ENCODE measurements at regions not wholly inside any gene's neighbourhood (a gene's known extent, or its start where the extent isn't known, plus 50 kb on each side); places are given as distances from the start of the nearest gene placed in this dataset.
A peak's percentile ranks its signal among the peaks of the same experiment; 100 is the strongest.

DNA sequence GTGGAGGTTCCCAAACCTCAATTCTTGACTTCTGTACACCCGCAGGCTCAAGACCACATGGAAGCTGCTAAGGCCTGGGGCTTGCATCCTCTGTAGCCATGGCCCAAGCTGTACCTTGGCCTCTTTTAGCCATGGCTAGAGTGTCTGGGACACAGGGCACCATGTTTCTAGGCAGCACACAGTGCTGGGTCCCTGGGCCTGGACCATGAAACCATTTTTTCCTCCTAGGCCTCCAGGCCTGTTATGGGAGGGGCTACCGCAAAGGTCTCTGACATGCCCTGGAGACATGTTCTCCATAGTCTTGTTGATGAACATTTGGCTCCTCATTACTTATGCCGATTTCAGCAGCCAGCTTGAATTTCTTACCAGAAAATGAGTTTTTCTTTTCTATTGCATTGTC, 701.4 kb downstream of the FGF9 start:
- ChIA-PET POLR2A (ENCODE audit: partially characterized antibody) (interaction anchor here (0.8 kb wide), 1 partner anchor 189 kb away, joined by 3 read pairs; no protein-coding TSS in a partner anchor), CTCF (ENCODE audit: partially characterized antibody) (no interaction called here)
- no peak overlapping the region for H4K91ac ChIP-seq (replicated peaks; ENCODE audit: insufficient read length, low read length)
- no peak overlapping the region for H2BK20ac ChIP-seq (ENCODE audit: low read length)
- no peak overlapping the region for H2AFZ ChIP-seq (ENCODE audit: low read length)
- no peaks in the 10 kb centered on the region for H4K20me1 ChIP-seq (replicated peaks in 1 of 2; ENCODE audit: control insufficient read depth in 1 of 2, insufficient read depth in 2 of 2, low read length in 2 of 2)
- no peak for TF ChIP-seq SIN3A (conservative IDR thresholded peaks at IDR 0.05 in 1 of 2, IDR thresholded peaks at IDR 0.05 in 1 of 2; ENCODE audit: low read depth in 1 of 2, low read length in 2 of 2)
- TF ChIP-seq HDAC6 (IDR thresholded peaks at IDR 0.05; ENCODE audit: low read depth, low read length): no peak
- TF ChIP-seq CBX5 (IDR thresholded peaks at IDR 0.05; ENCODE audit: low read depth, low read length): no peak
- TF ChIP-seq CHD2 (IDR thresholded peaks at IDR 0.05; ENCODE audit: low read length): no peak
- no peak overlapping the region for H2BK120ac ChIP-seq (replicated peaks; ENCODE audit: low read depth, low read length)
- 100% methylated on average over 3 of the region's 3 CpGs; no CpG with 5 or more reads in 1 of the 2 experiments for WGBS, 2 experiments (ENCODE audit: extremely low coverage in 1 of 2, insufficient coverage in 1 of 2, insufficient read length in 1 of 2, insufficient replicate concordance in 2 of 2, low coverage in 1 of 2, low lambda C conversion rate in 2 of 2, missing lambda C conversion rate in 1 of 2)
- no peak overlapping the region for H2AK5ac ChIP-seq (ENCODE audit: low read depth, low read length)
- H3K9me3 ChIP-seq (ENCODE audit: insufficient read depth in 2 of 2, low read depth in 1 of 2, low read length in 1 of 2): peaks cover 17 to 18% of the 10 kb centered on the region in 2 experiments
- H3K14ac ChIP-seq (ENCODE audit: insufficient read length): no peak overlapping the region
- no peak for FAIRE-seq
- no peak overlapping the region for H3K18ac ChIP-seq (ENCODE audit: extremely low read depth, low read length)
- H3K4me1 ChIP-seq (replicated peaks in 1 of 4; ENCODE audit: control insufficient read depth in 3 of 4, insufficient read depth in 4 of 4, low read length in 3 of 4): peaks cover 0 to 6% (median 4%) of the 10 kb centered on the region in 4 experiments; a peak in 2 of 7 replicates
- no peak overlapping the region for H3K4me3 ChIP-seq (ENCODE audit: extremely low read depth in 1 of 4, insufficient read depth in 2 of 4, low read depth in 3 of 4, low read length in 4 of 4)
- no peak overlapping the region for H4K8ac ChIP-seq (ENCODE audit: extremely low read depth, insufficient read depth, low read length)
- no peak overlapping the region for H3K23ac ChIP-seq (ENCODE audit: insufficient read length)
- H2BK5ac ChIP-seq (ENCODE audit: low read depth, low read length): no peak overlapping the region
- no peak overlapping the region for H2BK12ac ChIP-seq (ENCODE audit: low read depth, low read length)
- H3K56ac ChIP-seq (replicated peaks; ENCODE audit: insufficient read length, low read depth, low read length): no peak overlapping the region
- peak in 1 of 2 experiments; percentile 47 for DNase-seq (ENCODE audit: low read depth in 1 of 2, low spot score in 2 of 2)
- no peaks in the 10 kb centered on the region for H3K27me3 ChIP-seq (replicated peaks in 1 of 4; ENCODE audit: control insufficient read depth in 3 of 4, extremely low read depth in 1 of 4, insufficient read depth in 3 of 4, low read length in 3 of 4)
- H2BK15ac ChIP-seq (ENCODE audit: low read length): no peak overlapping the region
- no peak overlapping the region for H3K9ac ChIP-seq (replicated peaks in 1 of 4; ENCODE audit: extremely low read depth in 1 of 4, low read depth in 3 of 4, low read length in 3 of 4)
- no peak overlapping the region for H3K27ac ChIP-seq (ENCODE audit: low read depth, low read length)
- H3K79me1 ChIP-seq (ENCODE audit: low read depth, low read length): no peaks in the 10 kb centered on the region
- H4K5ac ChIP-seq (ENCODE audit: insufficient read length, low read depth, low read length): no peak overlapping the region
- no peak overlapping the region for H3K4ac ChIP-seq (replicated peaks; ENCODE audit: insufficient read length, low read depth, low read length)
- no peak overlapping the region for H3K4me2 ChIP-seq (ENCODE audit: insufficient read depth in 1 of 2, low read depth in 2 of 2, low read length in 2 of 2)
- H3K23me2 ChIP-seq (ENCODE audit: low read depth, low read length): no peaks in the 10 kb centered on the region
- peaks cover 0 to 12% (median 0%) of the 10 kb centered on the region in 4 experiments; a peak in 3 of 8 replicates for H3K36me3 ChIP-seq (ENCODE audit: control insufficient read depth in 2 of 4, insufficient read depth in 4 of 4, low read length in 3 of 4)
- no peaks in the 10 kb centered on the region for H3K79me2 ChIP-seq (ENCODE audit: control insufficient read depth in 1 of 2, insufficient read depth in 2 of 2, low read length in 2 of 2)
